ENCODE measurements at regions not wholly inside any gene's neighbourhood (a gene's known extent, or its start where the extent isn't known, plus 50 kb on each side); places are given as distances from the start of the nearest gene placed in this dataset.
A peak's percentile ranks its signal among the peaks of the same experiment; 100 is the strongest.

DNA sequence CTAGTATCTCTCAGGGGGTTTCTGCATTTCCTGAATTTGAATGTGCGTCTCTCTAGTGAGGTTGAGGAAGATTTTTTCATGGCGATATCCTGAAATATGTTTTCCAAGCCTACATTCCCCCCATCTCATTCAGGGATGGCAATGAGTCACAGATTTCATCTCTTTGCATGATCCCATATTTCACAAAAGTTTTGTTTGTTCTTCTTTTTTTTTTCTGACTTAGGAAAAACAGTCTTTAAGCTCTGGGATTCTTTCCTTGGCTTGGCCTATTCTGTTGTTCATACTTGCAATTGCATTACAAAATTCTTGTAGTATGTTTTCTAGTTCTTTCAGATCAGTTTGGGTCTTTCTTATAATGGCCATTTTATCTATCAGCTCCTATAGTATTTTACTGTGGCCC, 136.5 kb downstream of the DSEL start:
- DNase-seq, result no peak

DNA sequence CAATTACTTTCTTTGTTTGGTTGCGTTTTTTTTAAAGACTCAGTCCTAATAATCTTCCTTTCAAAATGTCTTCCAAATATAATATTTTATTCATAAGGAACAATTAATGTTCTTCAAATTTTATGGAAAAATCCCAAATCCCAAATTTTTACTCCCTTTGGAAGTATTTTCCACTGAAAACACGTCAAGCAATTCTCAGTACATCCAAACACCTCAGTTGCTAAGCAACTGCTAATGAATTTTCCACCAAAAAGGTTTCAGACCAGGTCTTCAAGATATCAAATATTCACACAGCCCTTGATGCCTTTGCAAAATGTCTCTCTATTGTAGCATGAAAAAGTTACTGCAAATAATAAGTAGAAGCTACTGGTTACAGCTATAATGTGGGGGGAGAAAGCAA, 140.1 kb downstream of the DSEL start:
- no peak for DNase-seq

DNA sequence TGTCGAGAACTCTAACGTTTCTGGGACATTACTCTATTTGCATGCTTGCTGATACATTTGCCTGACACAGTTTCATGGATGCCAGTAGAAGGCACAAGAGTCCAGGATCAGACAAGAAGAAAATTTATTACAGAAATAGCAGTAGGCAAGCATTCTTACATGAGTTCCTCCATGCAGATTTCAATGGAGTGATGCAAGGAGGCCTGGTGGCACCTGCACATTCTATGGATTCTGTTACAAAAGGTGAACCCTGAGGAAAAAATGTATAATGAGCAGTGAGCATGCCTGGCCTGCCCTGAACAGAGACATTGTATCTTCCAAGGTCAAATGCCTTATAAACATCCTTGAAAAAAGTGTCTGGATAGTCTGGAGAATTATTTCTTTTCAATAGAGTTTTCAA, 142.9 kb downstream of the DSEL start:
- DNase-seq, result no peak

DNA sequence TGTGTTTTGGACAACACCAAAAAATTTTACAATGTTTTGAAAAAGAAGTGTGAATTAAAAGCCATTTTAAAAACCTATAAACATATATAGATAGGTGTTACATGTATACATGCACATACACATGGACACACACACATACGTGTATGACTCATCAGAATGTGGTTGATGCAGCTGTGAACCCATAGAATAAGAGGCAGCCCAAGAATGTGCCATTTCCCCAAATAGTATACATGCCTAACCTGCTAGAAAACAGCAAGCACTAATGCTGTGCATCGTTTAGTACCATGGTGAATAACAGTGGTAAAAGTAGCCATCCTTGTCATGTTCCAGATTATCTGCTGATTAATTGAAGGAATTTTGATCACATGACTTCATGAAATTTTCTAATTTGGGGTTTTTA, 149.0 kb downstream of the DSEL start:
- DNase-seq, result no peak

DNA sequence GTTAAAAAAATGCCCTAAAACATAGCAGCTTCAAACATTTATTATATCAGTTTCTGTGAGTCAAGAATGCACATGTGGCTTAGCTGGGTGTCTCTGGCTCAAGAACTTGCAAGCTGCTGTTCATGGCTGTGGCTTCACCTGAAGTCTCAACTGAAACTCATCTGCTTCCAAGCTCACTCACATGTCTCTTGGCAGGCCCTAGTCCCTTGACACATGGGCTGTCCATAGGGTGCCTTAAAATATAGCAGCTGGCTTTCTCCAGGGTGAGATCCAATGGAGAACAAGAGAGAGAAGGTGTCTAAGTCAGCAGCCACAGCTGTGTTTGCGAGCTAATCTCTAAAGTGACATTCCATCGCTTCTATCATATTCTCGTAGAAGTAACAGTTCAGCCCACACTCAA, 152.8 kb downstream of the DSEL start:
- DNase-seq, result no peak

DNA sequence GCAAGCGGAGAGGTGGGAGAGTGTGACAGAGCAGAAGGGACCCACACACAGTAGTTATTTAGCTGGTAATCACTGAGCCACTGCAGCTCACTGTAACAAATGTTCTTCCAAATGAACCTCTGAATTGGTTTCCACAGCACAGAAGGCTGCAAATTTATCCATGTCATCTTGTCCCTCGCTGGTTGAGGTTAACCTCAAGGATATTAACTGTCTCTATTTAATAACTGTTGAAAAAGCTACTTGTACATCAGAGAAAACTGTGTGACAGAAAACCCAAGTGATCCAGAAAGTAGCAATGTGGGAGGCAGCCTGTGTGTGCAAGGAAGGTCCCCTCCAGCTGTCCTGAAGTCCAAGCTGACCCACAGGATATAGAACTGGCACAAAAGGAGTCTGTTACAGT, 153.6 kb downstream of the DSEL start:
- no peak for DNase-seq

DNA sequence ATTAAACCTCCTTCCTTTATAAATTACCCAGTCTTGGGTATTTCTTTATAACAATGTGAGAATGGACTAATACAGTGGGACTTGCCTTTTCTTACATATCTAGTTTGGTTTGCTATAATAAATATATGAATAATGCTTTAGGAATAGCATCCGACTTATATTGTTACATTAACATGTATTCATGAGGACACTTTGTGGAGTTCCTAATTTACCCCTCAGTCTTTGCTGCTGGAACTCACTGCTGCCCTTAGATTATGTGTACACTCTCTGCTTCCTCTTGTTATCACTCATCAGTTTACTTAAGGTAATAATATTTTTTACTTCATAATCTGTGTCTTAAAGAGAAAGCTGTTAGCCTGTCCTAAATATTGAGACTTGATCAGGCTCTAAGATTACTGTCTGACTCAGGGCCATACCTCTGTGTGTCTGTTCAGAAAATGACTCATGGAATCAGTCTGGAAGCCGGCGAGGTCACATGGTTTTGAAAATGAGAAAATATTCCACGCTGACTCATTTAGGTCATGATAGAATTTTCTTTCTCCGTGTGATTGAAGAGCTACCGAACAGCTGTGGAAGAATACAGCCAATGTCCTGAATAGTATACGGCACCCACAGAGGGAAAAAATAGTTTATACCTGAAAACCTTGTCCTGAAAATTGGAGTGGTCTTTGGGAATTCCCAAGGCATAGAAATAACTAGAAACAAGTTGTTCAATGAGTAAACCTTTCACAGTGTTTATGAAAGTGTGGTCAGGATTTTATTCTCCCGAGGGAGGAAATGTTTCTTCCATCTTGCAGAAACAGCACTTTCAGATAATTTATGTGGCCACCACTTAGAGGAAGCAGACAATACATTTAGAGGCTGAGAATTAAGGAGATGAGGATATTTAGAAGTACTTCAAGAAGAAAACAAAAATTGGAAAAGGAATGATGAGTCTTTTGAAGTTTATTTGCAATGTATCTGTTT, 156.4 kb downstream of the DSEL start:
- peak in 1 of 2 experiments; percentile 21 for DNase-seq

DNA sequence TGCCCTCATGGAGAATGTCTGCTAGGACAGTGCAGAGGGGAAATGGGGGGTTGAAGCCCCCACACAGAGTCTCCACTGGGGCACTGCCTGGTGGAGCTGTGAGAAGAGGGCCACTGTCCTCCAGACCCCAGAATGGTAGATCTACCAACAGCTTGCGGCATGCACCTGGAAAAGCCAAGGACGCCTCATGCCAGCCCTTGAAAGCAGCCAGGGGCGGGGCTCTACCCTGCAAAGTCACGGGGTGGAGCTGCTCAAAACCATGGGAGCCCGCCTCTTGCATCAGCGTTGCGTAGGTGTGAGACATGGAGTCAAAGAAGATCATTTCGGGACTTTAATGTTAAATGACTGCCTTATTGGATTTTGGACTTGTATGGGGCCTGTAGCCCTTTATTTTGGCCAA, 157.6 kb downstream of the DSEL start:
- DNase-seq, result no peak

DNA sequence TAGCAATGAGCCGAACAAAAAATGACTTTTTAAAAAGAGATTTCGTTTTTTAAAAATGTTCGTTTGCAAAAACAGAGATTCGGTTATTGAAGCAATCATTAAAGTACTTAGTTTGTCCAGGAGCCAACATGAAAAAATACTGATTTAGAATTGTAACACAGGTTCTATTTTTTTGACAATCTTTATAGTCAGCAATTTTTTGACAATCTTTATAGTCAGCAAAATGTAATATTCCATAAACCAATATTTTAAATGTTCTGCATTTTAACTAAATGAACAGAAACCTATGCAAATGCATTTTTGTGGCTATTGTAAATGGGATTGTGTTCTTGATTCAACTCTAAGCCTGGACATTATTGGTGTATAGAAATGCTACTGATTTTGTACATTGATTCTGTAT, 161.8 kb downstream of the DSEL start:
- DNase-seq, result no peak

DNA sequence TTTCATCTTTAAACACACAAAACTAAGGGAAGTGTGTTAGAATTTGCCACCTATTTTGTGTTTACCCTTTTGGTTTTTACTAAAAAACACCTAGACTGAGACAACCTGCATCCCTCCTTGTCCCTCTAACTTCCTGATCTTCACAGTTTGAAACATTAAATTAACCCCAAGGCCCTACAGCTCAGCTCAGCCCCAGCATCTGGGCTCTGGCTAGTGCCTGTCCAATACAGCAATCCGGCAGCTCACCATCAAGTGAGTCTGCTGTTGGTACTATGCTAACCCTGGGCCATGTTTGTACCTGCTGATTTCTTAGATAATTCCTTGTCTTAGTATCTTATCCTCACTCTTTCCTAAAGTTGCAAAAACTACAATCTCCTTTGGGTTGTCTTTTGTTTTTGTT, 162.4 kb downstream of the DSEL start:
- no peak for DNase-seq

DNA sequence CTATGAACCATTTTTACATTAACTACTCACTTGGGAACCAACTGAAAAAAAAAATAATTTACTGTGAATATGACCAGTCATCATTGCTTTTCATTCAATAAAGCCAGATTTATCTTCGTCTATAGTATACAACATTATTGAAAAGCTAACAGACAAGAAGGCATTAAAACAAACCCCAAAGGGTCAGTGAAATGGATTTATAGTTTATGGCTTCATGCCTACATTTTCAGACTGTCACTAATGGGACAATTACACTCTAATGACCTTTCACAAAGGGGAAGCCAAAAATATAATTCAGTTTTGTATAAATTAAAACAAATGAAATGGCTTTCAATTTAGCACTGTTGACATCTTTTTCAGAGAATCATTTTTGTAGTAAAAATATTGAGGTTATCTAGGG, 169.1 kb downstream of the DSEL start:
- DNase-seq, result no peak

DNA sequence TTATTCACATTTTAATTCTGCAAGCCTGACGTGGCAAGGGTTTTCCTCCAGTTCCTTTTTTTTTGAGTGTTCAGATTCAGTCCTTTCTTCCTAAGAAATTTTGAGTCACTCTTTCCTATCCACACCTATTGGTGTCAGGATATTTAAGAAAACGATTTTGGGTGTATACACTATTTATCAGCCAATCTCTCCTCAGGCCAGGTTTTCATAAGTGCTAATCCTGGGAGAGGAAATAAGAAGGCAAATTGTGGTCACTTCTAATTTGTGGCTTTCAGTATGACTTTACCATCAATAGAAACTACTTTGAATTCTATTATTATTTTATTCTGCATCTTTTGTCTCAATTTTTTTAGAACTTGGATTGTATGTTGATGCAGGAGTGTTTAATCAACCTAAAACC, 174.4 kb downstream of the DSEL start:
- no peak for DNase-seq

DNA sequence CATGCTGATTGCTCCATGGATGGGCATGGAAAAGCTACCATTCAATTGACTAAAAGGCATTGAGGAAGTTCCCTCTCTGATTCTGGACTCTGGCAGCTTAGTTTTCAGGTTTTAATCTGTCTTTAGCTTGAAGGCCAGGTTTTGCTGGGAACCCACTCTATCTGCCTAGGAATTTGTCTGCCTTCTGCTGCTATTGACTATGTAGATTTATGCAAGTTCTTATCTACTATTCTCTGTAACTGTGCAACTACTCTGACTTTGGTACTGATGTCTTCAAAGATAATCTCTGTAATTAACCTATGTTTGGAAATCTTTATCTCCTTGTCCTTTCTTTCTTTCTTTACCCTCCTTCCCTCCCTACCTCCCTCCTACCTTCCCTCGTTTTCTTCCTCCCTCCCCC, 178.8 kb downstream of the DSEL start:
- DNase-seq, result no peak

DNA sequence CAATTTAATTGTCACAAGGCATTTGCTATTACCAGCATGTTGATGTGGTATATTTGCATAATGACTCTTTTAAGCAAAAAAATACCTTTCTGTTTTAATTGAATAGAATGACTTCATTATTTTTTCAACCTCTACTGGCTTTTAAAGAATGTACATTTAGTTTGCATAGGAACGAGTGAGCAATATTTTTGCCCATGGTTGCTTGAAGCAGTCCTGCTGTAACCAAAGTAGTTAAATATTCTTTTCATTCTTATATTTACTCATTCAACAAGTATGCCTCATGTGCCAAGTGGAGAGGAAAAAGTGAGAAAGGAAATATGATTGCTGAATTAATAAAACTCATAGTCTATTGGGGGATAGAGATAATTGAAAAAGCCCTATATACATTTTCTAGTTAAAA, 184.7 kb downstream of the DSEL start:
- DNase-seq, result no peak

DNA sequence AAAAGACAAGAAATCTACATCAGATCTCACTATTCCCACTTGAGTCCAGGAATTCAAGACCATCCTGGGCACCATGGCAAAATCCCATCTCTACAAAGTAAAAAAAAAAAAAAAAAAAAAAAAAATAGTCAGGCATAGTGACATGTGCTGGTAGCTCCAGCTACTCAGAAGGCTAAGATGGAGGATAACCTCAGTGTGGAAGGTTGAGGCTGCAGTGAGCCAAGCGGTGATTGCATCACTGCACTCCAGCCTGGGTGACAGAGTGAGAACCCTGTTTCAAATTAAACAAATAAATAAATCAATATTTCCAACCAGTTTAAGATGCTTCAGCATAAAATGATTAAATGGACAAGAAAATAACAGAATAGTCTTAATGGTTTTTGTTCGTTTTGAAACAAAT, 197.4 kb downstream of the DSEL start:
- no peak for DNase-seq

DNA sequence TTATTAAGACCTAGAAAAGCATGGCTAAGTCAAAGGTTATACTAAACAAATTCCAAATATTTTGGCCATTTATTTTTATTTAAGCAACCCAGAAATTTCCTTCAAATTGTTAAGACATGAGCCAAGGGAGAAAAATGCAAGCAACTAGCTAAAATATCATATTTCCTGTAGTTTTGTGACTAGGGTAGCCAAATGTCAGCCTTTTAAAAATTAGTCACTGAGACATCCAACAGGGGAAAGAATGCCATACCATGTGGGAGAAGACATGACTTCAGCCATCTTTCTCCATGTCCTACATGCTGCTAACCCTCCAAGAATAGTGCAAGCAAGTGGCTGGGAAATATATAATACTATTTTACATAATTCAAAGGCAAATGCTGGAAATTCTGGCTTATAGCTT, 197.9 kb downstream of the DSEL start:
- DNase-seq, result no peak

DNA sequence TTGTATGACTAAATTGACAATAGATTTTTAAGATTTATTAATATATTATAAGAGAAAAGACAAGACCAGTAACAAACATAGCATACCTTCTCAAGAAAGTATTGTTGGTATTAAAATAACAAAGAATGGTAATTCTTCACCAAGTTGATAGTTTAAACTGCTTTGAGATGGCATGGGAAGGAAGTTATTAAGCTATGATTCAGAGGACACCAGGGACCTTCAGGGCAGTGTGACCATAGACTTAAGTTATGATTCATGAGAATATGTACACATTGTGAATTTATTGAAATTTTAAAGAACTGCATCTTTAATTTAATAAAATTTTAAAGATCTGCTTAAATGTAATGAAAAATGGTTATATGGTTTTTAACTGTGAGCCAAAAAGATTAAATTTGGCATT, 205.7 kb downstream of the DSEL start:
- no peak for DNase-seq

DNA sequence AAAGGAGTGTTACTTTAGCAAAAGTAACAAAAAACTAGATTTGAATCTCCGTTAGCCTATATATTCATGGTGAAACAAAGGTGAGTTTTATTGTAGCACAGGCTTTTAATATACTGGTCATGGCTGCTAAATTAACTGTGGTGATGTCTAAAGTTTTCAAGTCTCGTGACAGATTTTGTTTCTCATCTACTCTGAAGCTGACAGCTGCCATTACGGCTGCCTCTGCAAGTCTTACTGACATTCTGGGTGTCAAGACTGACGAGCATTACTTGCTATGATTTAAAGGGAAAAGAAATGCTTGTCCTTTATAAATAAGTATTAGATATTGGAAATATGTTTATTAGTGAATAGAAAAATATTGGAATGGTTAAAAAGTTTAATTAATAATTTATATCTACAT, 207.7 kb downstream of the DSEL start:
- no peak for DNase-seq

DNA sequence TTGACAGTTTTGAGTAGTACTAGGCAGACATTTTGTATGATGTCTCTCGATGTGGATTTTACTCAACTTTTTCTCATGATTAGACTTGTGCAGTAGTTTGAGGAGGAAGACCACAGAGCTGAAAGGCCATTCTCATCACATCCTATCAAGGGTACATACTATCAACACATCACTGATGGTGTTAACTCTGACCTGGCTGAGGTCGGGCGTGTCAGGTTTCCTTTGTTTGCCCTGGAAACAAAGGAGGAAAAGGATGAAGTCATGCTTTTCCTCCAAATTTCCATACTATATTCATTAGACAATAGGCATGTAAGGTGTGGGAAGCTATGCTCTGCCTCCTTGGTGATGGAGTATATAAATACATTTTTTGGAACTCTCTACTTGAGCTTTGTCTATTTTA, 211.1 kb downstream of the DSEL start:
- DNase-seq, result no peak

DNA sequence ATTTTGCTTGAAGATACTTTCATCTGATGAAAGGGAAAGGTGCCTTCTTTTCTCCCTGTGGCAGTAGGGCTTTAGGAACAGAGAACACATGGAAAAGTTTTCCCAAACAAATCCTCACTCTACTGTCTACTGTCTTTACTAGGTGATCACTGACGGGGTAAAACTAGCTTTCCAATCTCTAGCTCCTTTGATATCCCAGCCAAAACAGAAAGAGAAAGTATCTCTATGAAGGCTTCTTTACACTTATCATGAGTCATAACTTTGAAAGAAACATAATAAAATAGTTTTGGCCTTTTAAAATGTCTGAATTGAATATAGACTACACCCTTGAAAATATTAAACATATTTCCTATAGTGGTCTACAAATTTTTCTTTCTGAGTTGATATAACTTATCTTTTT, 214.5 kb downstream of the DSEL start:
- DNase-seq, result no peak

DNA sequence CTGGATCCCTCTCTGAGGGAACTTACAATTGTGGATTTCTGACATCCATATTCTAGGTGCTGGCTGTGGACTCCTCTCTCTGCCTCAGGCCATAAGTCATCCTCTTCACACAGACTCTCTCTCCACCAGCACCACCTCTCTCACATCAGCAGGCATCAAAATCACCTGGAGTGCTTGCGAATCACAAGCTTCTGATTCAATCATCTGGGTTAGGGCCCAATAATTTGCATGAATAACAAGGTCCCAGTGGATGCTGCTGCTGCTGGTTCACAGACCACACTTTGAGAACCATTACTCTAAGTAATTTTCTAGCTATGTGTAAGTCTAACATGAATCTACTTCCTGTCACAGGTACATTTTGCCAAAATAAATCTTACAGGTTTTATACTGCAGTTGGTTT, 214.9 kb downstream of the DSEL start:
- no peak for DNase-seq

DNA sequence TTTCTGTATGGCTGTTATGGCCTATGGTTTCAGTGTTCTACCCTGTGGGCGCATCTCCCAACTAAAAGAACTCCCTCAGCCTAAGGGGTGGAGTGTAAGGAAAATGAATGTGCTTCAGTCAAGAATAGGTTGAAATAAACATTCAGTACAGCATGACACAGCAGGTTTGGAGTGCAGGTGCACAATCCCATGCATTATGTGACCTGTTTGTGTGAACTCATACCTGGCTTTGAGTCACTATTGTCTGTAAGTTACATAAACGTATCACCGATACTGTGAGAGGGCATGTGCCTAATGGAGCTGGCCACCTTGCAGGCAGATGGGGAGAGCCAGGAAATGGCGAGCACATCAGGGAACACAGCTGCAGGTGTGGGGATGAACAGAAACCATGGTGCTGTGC, 216.0 kb downstream of the DSEL start:
- DNase-seq, result no peak

DNA sequence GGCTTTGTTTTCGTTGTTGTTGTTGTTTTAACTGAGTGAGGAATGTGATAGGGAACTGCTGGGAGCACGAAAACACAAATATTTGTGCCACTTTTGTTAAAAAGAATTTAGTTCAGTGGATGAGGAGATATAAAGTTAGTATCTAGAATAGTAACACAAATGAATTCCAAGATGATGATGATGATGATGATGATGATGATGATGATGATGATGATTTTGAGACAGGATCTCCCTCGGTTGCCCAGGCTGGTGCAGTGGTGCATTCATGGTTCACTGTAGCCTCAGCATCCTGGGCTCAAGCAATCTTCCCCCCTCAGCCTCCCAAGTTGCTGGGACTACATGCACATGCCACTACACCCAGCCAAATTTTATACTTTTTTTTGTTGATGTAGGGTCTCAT, 223.7 kb downstream of the DSEL start:
- DNase-seq, result no peak

DNA sequence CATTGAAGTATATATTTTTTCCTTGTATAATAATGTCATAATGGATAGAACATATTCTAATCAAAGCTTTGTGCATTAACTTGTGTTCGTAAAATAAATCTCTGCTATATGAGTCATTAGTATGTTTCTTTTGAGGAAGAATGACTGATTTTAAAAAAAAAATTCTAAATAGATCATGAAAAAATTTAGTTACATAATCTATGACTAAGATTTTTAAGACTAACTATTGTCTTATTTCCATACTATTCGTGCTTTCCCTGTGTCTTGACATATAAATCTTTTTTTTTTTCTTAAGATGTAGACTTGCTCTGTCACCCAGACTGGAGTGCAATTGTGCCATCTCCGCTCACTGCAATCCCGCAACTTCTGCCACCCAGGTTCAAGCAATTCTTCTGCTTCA, 226.1 kb downstream of the DSEL start:
- DNase-seq, result no peak

DNA sequence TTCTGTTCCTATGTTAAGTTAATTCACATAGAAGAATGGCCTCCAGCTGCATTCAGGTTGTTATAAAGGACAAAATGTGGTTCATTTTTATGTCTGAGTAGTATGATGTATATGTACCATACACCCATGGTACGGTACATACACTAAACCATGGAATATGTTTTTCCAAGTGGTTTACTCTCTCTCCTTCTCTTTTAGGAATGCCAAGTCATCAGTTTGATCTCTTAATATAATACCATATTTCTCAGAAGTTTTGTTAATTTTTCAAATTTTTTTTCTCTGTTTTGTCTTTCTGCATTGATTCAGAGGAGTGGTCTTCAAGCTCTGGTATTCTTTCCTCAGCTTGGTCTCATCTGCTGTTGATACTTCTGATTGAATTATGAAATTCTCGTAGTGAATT, 230.9 kb downstream of the DSEL start:
- no peak for DNase-seq
